Naive B cell (primary cell): ENCODE measurements at regions not wholly inside any gene's neighbourhood (a gene's known extent, or its start where the extent isn't known, plus 50 kb on each side); places are given as distances from the start of the nearest gene placed in this dataset.

Experiments
- ATAC-seq, 2 donors: fragments of 150-1000 bp; cut with Tn5 transposase; 2 replicates each; pipeline ENCODE4 v1.10.0; 2021; ENCODE audit warnings: low read depth in 2 of 2, mild to moderate bottlenecking in 2 of 2, moderate library complexity in 2 of 2
- DNase-seq: peaks from one replicate; pipeline ENCODE4 v3.0.0; 2022
- H3K27ac Mint-ChIP-seq, 6 donors: one replicate each; pipeline ENCODE4 v1.8.0; 2020 to 2022; ENCODE audit warnings: mild to moderate bottlenecking in 6 of 6, mixed read lengths in 6 of 6, moderate library complexity in 5 of 6, inconsistent platforms in 2 of 6
- H3K27me3 Mint-ChIP-seq, 3 donors: one replicate each; pipeline ENCODE4 v1.8.0; 2021 to 2022; ENCODE audit warnings: mixed read lengths in 3 of 3, mild to moderate bottlenecking in 1 of 3
- H3K36me3 Mint-ChIP-seq, 2 donors: one replicate each; pipeline ENCODE4 v1.8.0; 2020 to 2022; ENCODE audit warnings: mixed read lengths in 2 of 2, inconsistent platforms in 1 of 2, mild to moderate bottlenecking in 1 of 2
- H3K4me1 Mint-ChIP-seq, 3 donors: one replicate each; pipeline ENCODE4 v1.8.0; 2020 to 2022; ENCODE audit warnings: mixed read lengths in 3 of 3, inconsistent platforms in 1 of 3, mild to moderate bottlenecking in 1 of 3, moderate library complexity in 1 of 3
- H3K4me3 Mint-ChIP-seq, 8 donors: one replicate each; pipeline ENCODE4 v1.8.0; 2020 to 2022; ENCODE audit warnings: mild to moderate bottlenecking in 8 of 8, mixed read lengths in 8 of 8, moderate library complexity in 8 of 8, inconsistent platforms in 2 of 8
- H3K9me3 Mint-ChIP-seq, 7 donors: one replicate each; pipeline ENCODE4 v1.8.0; 2020 to 2022; ENCODE audit warnings: mixed read lengths in 7 of 7, mild to moderate bottlenecking in 5 of 7, inconsistent platforms in 2 of 7, moderate library complexity in 1 of 7

DNA sequence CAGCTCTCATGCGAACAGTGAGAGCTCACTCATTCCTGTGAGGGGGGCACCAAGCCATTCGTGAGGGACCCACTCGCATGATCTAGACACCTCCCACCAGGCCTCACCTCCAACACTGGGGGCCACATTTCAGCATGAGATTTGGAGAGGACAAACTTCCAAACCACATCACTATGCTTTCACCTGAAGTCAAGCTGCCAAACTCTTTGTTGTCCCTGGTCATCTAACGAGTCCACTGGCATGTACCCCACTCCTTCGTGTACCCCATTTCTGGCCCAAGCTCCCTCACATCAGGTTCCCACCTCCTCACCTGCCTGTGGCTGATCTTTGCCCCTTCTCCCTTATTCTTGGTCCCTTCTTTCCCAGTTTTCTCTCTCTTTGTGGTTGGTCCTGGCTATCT lies 198.9 kb downstream of the ADAMTS15 start:
- Mint-ChIP-seq H3K4me3 (no peak overlapping the region), H3K27ac (no peak overlapping the region), H3K4me1 (no peaks in the 10 kb centered on the region), H3K36me3 (no peaks in the 10 kb centered on the region), H3K9me3 (no peaks in the 10 kb centered on the region), H3K27me3 (peaks cover 0 to 6% (median 0%) of the 10 kb centered on the region in 3 donors)
- ATAC-seq (no peak), DNase-seq (no peak)

DNA sequence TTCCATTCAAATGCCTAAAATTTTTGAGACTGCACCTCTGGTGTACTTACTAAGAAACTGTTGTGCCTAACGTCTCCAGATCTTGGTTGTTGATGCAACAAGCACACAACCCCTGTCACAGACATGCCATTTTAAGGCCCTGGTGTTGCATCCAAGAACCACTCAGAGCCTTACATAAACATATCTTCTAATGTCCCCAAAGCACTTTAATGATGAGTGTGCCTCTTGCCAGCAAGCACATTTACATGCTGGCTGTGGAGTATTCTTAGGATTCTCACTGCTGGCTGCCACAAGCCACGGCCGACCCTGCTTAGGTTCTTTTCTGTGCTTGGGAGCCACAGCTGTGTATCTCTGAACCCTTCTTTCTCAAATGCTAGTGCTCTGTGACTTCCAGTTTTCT lies 201.4 kb downstream of the ADAMTS15 start:
- ATAC-seq (no peak), DNase-seq (no peak)
- Mint-ChIP-seq H3K27me3 (peaks cover 0 to 6% (median 0%) of the 10 kb centered on the region in 3 donors), H3K9me3 (no peaks in the 10 kb centered on the region), H3K4me1 (no peaks in the 10 kb centered on the region), H3K36me3 (no peaks in the 10 kb centered on the region), H3K27ac (no peak overlapping the region), H3K4me3 (no peak overlapping the region)

DNA sequence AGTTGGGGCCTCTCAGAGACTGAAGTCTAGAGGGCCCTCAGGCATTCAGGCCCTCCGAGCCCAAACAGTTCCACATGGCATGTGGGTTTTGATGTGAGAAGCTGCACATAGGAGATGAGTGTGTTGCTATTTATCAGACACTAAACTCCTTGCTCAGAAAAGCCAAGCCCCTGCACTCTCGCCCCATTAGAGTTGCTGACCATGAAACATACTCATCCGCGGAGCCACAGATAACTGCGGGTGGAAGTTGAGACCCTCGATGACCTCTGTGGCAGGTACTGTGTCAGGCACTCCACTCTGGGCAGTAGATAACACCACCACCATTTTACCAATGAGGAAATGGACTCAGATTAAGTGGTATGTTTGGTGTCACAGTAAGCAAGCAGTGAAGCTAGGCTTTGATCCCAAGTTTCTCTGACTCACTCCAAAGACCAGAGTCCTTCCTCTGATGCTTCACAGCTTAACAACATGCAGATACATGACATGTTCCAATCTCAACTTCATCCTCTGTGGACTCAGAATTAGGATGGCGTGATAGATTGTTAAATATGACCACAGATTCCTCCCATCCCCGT lies 202.1 kb downstream of the ADAMTS15 start:
- ATAC-seq (no peak), DNase-seq (no peak)
- Mint-ChIP-seq H3K4me1 (no peaks in the 10 kb centered on the region), H3K27me3 (peaks cover 0 to 6% (median 1%) of the 10 kb centered on the region in 3 donors), H3K4me3 (no peak overlapping the region), H3K27ac (no peak overlapping the region), H3K36me3 (no peaks in the 10 kb centered on the region), H3K9me3 (no peaks in the 10 kb centered on the region)

- no peak for DNase-seq
- ATAC-seq = no peak
- Mint-ChIP-seq H3K4me1 (no peaks in the 10 kb centered on the region), H3K9me3 (peaks cover 0 to 6% (median 5%) of the 10 kb centered on the region in 7 donors), H3K36me3 (peaks cover 0 to 5% of the 10 kb centered on the region in 2 donors), H3K4me3 (peak overlapping the region in 1 of 8 donors; percentile 2), H3K27ac (no peak overlapping the region), H3K27me3 (peaks cover 0 to 8% (median 6%) of the 10 kb centered on the region in 3 donors)
Observed at GRCh38 chr11:130651066-130651855, 202.8 kb downstream of the ADAMTS15 start.

DNA sequence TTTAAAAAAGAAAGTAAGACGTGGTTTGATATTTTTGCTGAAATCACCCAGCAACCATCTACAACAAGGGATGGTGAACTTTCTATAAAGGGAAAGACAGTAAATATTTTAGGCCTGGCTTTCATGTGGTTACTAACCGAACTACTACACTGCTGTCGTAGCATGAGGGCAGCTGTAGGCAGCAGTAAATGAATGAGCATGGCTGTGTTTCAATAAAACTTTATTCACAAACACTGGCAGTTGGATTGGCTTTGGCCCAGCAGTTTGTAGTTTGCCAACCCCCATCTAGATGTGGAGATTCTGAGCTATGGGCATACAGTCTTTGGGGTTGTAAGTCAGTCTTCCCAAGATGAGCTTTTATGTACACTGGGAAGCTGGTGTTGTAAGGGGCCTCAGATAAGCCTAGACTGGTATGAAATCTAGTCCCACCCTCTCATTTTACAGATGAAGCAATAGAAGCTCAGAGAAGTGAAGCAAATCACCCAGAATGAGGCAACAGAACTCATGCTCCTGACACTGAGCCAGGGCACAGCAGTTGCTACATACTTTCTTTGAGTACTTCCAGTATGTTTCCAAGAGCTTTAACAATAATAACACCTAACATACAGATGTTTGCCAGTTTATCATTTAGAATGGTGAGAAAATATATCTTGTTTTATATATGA lies 204.4 kb downstream of the ADAMTS15 start:
- Mint-ChIP-seq H3K4me3 (no peak overlapping the region), H3K4me1 (no peaks in the 10 kb centered on the region), H3K27me3 (peaks cover 0 to 10% (median 6%) of the 10 kb centered on the region in 3 donors), H3K9me3 (peaks cover 2 to 19% (median 7%) of the 10 kb centered on the region in 7 donors), H3K36me3 (peaks cover 0 to 6% of the 10 kb centered on the region in 2 donors), H3K27ac (no peak overlapping the region)
- ATAC-seq (no peak), DNase-seq (no peak)

- no peaks in the 10 kb centered on the region for H3K4me1 Mint-ChIP-seq
- ATAC-seq = no peak
- no peak overlapping the region for H3K4me3 Mint-ChIP-seq
- H3K27ac Mint-ChIP-seq = no peak overlapping the region
- H3K9me3 Mint-ChIP-seq = peaks cover 2 to 27% (median 7%) of the 10 kb centered on the region in 7 donors
- H3K36me3 Mint-ChIP-seq = peaks cover 0 to 6% of the 10 kb centered on the region in 2 donors
- H3K27me3 Mint-ChIP-seq = peaks cover 0 to 10% (median 6%) of the 10 kb centered on the region in 3 donors
- no peak for DNase-seq
Observed at GRCh38 chr11:130653838-130654636, 205.6 kb downstream of the ADAMTS15 start.

GRCh38 chr11:130655300-130655699 lies 206.9 kb downstream of the ADAMTS15 start:
- Mint-ChIP-seq H3K4me3 (no peak overlapping the region), H3K4me1 (no peaks in the 10 kb centered on the region), H3K27ac (no peak overlapping the region), H3K9me3 (peaks cover 2 to 27% (median 7%) of the 10 kb centered on the region in 7 donors), H3K27me3 (peaks cover 0 to 10% (median 0%) of the 10 kb centered on the region in 3 donors), H3K36me3 (peaks cover 0 to 6% of the 10 kb centered on the region in 2 donors)
- no peak for DNase-seq
- ATAC-seq = no peak

DNA sequence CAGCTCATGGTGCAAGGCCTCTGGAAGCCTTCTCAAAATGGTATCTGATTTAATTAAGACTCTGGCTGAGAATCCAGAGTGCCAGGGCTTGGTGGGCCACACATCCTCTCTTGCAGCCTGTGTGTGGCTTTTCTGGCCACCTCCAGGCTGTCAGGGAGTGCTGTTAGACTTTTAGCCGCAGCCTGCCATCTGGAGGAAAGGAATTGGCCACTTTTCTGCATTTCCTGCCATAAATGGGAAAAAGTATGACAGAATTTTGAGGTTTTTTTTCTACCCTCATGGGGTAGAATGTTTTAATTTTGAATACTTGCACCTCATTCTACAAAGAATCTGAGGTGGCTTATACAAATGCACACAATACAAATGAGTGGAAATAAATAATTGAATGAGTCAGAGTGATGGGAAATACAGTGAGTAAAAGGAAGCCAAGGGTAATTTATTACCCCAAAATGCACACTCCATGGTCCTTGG lies 218.4 kb downstream of the ADAMTS15 start:
- H3K9me3 Mint-ChIP-seq = peaks cover 0 to 5% (median 0%) of the 10 kb centered on the region in 7 donors
- no peaks in the 10 kb centered on the region for H3K36me3 Mint-ChIP-seq
- DNase-seq = no peak
- H3K4me1 Mint-ChIP-seq = no peaks in the 10 kb centered on the region
- no peak for ATAC-seq
- H3K27me3 Mint-ChIP-seq = peaks cover 0 to 8% (median 0%) of the 10 kb centered on the region in 3 donors
- H3K4me3 Mint-ChIP-seq = no peak overlapping the region
- peak overlapping the region in 1 of 6 donors; percentile 66 for H3K27ac Mint-ChIP-seq

DNA sequence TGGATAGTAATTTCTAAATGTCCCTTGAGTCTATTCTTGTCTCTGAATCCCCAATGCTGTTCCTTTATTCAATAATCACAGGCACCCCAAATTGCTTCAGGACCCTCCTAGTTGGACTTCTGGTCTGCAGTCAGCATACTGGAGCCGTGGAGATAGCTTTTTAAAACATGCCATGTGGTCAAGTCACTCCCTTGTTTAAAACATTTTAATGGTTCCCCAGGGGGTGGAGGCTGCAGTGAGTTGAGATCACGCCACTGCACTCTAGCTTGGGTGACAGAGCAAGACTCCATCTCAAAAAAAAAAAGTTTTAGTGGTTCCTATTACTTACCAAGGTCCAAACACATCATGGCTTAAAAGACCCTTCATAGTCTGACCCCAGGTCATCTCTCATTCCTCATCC lies 220.3 kb downstream of the ADAMTS15 start:
- Mint-ChIP-seq H3K4me1 (no peaks in the 10 kb centered on the region), H3K36me3 (no peaks in the 10 kb centered on the region), H3K27me3 (peaks cover 0 to 13% (median 0%) of the 10 kb centered on the region in 3 donors), H3K27ac (no peak overlapping the region), H3K9me3 (peaks cover 0 to 5% (median 0%) of the 10 kb centered on the region in 7 donors), H3K4me3 (no peak overlapping the region)
- ATAC-seq = no peak
- DNase-seq = no peak

DNA sequence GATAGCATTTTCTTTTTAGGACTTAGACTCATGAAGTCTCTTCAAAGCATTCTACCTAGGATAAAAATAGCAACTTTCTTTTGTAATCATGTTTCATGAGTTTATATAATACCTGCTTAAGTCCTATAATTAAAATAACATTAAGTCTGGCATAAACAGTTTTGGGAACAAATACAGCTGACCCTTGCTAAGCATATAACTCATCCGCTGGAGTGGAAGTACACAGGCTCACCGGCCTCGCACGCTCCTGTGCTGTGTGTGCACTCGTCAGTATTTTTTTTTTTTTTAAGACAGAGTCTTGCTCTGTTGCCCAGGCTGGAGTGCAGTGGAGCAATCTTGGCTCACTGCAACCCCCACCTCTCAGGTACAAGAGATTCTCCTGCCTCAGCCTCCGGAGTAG lies 221.8 kb downstream of the ADAMTS15 start:
- Mint-ChIP-seq H3K36me3 (no peaks in the 10 kb centered on the region), H3K4me1 (no peaks in the 10 kb centered on the region), H3K27me3 (peaks cover 0 to 17% (median 0%) of the 10 kb centered on the region in 3 donors), H3K9me3 (peaks cover 0 to 2% (median 0%) of the 10 kb centered on the region in 7 donors), H3K27ac (no peak overlapping the region), H3K4me3 (no peak overlapping the region)
- DNase-seq = no peak
- no peak for ATAC-seq

GRCh38 chr11:130671801-130672700 lies 223.6 kb downstream of the ADAMTS15 start:
- peaks cover 0 to 17% (median 0%) of the 10 kb centered on the region in 3 donors for H3K27me3 Mint-ChIP-seq
- no peak overlapping the region for H3K27ac Mint-ChIP-seq
- H3K9me3 Mint-ChIP-seq = peaks cover 0 to 5% (median 0%) of the 10 kb centered on the region in 7 donors
- no peaks in the 10 kb centered on the region for H3K36me3 Mint-ChIP-seq
- H3K4me1 Mint-ChIP-seq = no peaks in the 10 kb centered on the region
- ATAC-seq (no peak), DNase-seq (no peak)
- no peak overlapping the region for H3K4me3 Mint-ChIP-seq

DNA sequence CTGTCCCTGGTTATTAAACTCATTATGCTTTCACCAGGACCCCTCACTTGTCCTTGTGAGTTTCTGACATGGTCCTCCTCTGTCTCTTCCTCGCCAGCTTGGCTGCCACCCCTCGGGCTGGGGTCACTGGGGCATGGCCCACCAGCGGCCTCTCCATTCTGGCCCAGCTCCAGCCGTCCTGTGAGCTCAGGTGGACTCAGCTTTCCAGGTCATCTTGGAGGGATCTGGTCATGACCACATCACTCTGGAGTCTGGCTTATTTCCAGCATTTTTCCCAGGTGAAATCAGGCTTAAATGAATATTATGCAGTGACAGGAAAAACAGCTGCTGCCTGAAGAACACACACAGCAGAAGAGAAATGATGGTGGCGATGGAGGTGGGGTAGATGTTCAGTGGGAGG lies 224.5 kb downstream of the ADAMTS15 start:
- Mint-ChIP-seq H3K4me1 (no peaks in the 10 kb centered on the region), H3K9me3 (peaks cover 0 to 13% (median 0%) of the 10 kb centered on the region in 7 donors), H3K4me3 (no peak overlapping the region), H3K27me3 (peaks cover 0 to 12% (median 0%) of the 10 kb centered on the region in 3 donors), H3K36me3 (no peaks in the 10 kb centered on the region), H3K27ac (no peak overlapping the region)
- DNase-seq (no peak), ATAC-seq (no peak)
